ENCODE measurements at regions not wholly inside any gene's neighbourhood (a gene's known extent, or its start where the extent isn't known, plus 50 kb on each side); places are given as distances from the start of the nearest gene placed in this dataset.

DNA sequence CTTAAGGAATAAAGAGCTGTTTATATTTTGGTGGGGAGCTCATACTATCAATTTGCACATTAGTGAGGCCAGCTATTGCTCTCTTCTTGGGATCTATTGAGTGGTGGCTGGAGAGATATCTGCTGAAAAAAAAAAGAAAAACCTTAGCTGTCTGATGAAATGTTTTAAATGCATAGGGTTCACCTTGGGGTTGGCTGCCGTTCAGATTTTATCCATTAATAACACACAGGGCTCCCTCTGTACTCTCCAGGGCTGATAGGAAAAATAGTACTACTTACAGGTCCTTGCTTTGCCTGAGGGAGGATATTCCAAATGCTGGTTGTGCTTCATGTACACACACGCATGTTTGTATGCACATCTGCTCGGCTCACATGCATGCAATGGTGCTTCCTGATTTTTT lies 803.7 kb downstream of the MCTP2 start:
- TF ChIP-seq, protein P1, sequence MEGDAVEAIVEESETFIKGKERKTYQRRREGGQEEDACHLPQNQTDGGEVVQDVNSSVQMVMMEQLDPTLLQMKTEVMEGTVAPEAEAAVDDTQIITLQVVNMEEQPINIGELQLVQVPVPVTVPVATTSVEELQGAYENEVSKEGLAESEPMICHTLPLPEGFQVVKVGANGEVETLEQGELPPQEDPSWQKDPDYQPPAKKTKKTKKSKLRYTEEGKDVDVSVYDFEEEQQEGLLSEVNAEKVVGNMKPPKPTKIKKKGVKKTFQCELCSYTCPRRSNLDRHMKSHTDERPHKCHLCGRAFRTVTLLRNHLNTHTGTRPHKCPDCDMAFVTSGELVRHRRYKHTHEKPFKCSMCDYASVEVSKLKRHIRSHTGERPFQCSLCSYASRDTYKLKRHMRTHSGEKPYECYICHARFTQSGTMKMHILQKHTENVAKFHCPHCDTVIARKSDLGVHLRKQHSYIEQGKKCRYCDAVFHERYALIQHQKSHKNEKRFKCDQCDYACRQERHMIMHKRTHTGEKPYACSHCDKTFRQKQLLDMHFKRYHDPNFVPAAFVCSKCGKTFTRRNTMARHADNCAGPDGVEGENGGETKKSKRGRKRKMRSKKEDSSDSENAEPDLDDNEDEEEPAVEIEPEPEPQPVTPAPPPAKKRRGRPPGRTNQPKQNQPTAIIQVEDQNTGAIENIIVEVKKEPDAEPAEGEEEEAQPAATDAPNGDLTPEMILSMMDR (IDR thresholded peaks at IDR 0.05; ENCODE audit: low read length), result no peak
- TF ChIP-seq EZH2 (IDR thresholded peaks at IDR 0.05; ENCODE audit: borderline replicate concordance, low read length), result no peak
